K562 (cell line): ENCODE measurements at regions not wholly inside any gene's neighbourhood (a gene's known extent, or its start where the extent isn't known, plus 50 kb on each side); places are given as distances from the start of the nearest gene placed in this dataset.

Experiments used
- ATAC-seq: fragments of 200-7000 bp; cut with Tn5 transposase; 3 replicates; pipeline ENCODE4 v1.9.1; 2020; ENCODE audit warnings: moderate library complexity
- BruUV-seq: library from RNA; stranded (reverse); fragments of 400-500 nt; replicated peaks from 2 replicates; lab custom pipeline; 2021; lab: Mats Ljungman, UMichigan
- CTCF ChIA-PET: fragments of 300-600 bp; formaldehyde crosslinking; extraction: SDS; loops from one replicate; lab custom pipeline; 2021; ENCODE audit warnings: low intra/inter-chr PET ratio; lab: Yijun Ruan, JAX
- POLR2A ChIA-PET: fragments of 300-600, 350-650 bp; sonication (Branson Sonifier 250); formaldehyde crosslinking; extraction: SDS; loops from one replicate; lab custom pipeline; 2021; ENCODE audit warnings: antibody characterized with exemption, inconsistent platforms; lab: Yijun Ruan, JAX
- DNase-seq, 4 experiments: peaks; one replicate each; pipeline versions ENCODE4 v3.0.0 to v3.0.0-alpha.2; 2011 to 2018; ENCODE audit warnings: low spot score in 3 of 4, mixed read lengths in 3 of 4; ENCODE audit errors: extremely low read depth in 1 of 4
- FAIRE-seq: peaks from 2 replicates; lab custom pipeline; 2011; peaks lifted over from hg19 to GRCh38; lab: Jason Lieb, UNC
- H2AFZ ChIP-seq: 2 replicates; pipeline ENCODE4 v1.6.0; 2011; ENCODE audit warnings: low read depth, low read length, control low read depth, inconsistent platforms
- H3K27ac ChIP-seq: fragments of 200-600 bp; 3 replicates; pipeline ENCODE4 v1.8.0; 2011; ENCODE audit warnings: low read depth, mild to moderate bottlenecking, control low read depth, inconsistent platforms, low read length, moderate library complexity, mixed read lengths; ENCODE audit errors: extremely low read depth
- H3K27me3 ChIP-seq, 2 experiments: fragments of 300-600 bp in 1 of 2; 2 replicates in 1 of 2; 3 replicates in 1 of 2; pipeline versions ENCODE4 v1.6.0 to v1.8.0; 2011; ENCODE audit warnings: inconsistent platforms in 2 of 2, low read length in 2 of 2, mild to moderate bottlenecking in 1 of 2, mixed read lengths in 1 of 2, moderate library complexity in 1 of 2; ENCODE audit not compliant: control insufficient read depth in 2 of 2, insufficient read depth in 2 of 2
- H3K36me3 ChIP-seq: fragments of 300-600 bp; 3 replicates; pipeline ENCODE4 v1.8.0; 2011; ENCODE audit warnings: mild to moderate bottlenecking, low read length, inconsistent platforms; ENCODE audit not compliant: control insufficient read depth, insufficient read depth
- H3K4me1 ChIP-seq, 2 experiments: fragments of 200-600 bp in 1 of 2; replicated peaks in 1 of 2; 2 replicates in 1 of 2; 3 replicates in 1 of 2; pipeline versions ENCODE4 v1.5.1 to v1.8.0; 2011; ENCODE audit warnings: inconsistent platforms in 2 of 2, low read length in 2 of 2, mild to moderate bottlenecking in 1 of 2, mixed read lengths in 1 of 2, moderate library complexity in 1 of 2; ENCODE audit not compliant: control insufficient read depth in 2 of 2, insufficient read depth in 2 of 2
- H3K4me2 ChIP-seq: 2 replicates; pipeline ENCODE4 v1.6.1; 2011; ENCODE audit warnings: low read length, control low read depth, inconsistent platforms, mixed read lengths; ENCODE audit not compliant: insufficient read depth
- H3K4me3 ChIP-seq: fragments of 200-600 bp; sonication (generic), shearing (Covaris generic); 2 replicates; pipeline ENCODE4 v1.5.1; 2016; ENCODE audit warnings: control low read depth, inconsistent platforms
- H3K79me2 ChIP-seq: fragments of 200-600 bp; 3 replicates; pipeline ENCODE4 v1.8.0; 2011; ENCODE audit warnings: low read length, inconsistent platforms; ENCODE audit not compliant: control insufficient read depth, insufficient read depth
- H3K9ac ChIP-seq, 2 experiments: 2 replicates each; pipeline versions ENCODE4 v1.6.0 to v1.6.1; 2011; ENCODE audit warnings: low read depth in 2 of 2, low read length in 2 of 2, control low read depth in 1 of 2, inconsistent platforms in 1 of 2, mild to moderate bottlenecking in 1 of 2, mixed read lengths in 1 of 2; ENCODE audit not compliant: insufficient read depth in 1 of 2
- H3K9me1 ChIP-seq: one replicate; pipeline ENCODE4 v1.6.0; 2011; ENCODE audit warnings: inconsistent platforms, mild to moderate bottlenecking, low read length, moderate library complexity; ENCODE audit not compliant: control insufficient read depth, insufficient read depth
- H3K9me3 ChIP-seq: replicated peaks from 2 replicates; pipeline ENCODE4 v1.5.1; 2011; ENCODE audit warnings: low read depth, low read length, inconsistent platforms; ENCODE audit not compliant: control insufficient read depth, insufficient read depth
- H4K20me1 ChIP-seq: replicated peaks from 2 replicates; pipeline ENCODE4 v1.6.1; 2011; ENCODE audit warnings: low read length, inconsistent platforms, mixed read lengths; ENCODE audit not compliant: control insufficient read depth, insufficient read depth
- CXXC5 ChIP-seq: fragments of 250-450 bp; sonication (Bioruptor Pico); IDR thresholded peaks from 2 replicates; pipeline ENCODE4 v1.8.0; 2022; ENCODE audit warnings: inconsistent platforms, mild to moderate bottlenecking, moderate library complexity
- ILK ChIP-seq: fragments of 450-650 bp; IDR thresholded peaks from 2 replicates; pipeline ENCODE4 v1.6.1; 2016; ENCODE audit warnings: missing genetic modification characterization, low read depth, mild to moderate bottlenecking, missing compliant biosample characterization, moderate library complexity, borderline replicate concordance
- LARP7 ChIP-seq: fragments of 450-650 bp; IDR thresholded peaks from 2 replicates; pipeline ENCODE4 v1.6.1; 2016
- RHOXF2B ChIP-seq: fragments of 250-450 bp; sonication (Bioruptor Pico); conservative IDR thresholded peaks from 2 replicates; pipeline ENCODE4 v1.5.1; 2021
- WGBS: fragments of 100-300 bp; shearing (Covaris generic); methylation state at CpG from one replicate; pipeline ENCODE4 v1.1.6; 2016; ENCODE audit warnings: low coverage, mixed read lengths; ENCODE audit not compliant: insufficient coverage; ENCODE audit errors: missing lambda C conversion rate; 5-methylcytosine and 5-hydroxymethylcytosine counted together
- in situ Hi-C: fragments of 300-500 bp; cut with MboI; formaldehyde crosslinking; loops from 4 replicates; pipeline ENCODE4 v1.15.0; 2018; ENCODE audit warnings: inconsistent platforms, mixed read lengths
- intact Hi-C: fragments of 100-400 bp; cut with micrococcal nuclease; formaldehyde crosslinking; loops from 2 replicates; pipeline ENCODE4 v1.14.2; 2022
- TF ChIP-seq, protein P1 (sequence below): fragments of 450-650 bp; IDR thresholded peaks from 2 replicates; pipeline ENCODE4 v1.6.1; 2016; ENCODE audit warnings: low read depth

DNA sequence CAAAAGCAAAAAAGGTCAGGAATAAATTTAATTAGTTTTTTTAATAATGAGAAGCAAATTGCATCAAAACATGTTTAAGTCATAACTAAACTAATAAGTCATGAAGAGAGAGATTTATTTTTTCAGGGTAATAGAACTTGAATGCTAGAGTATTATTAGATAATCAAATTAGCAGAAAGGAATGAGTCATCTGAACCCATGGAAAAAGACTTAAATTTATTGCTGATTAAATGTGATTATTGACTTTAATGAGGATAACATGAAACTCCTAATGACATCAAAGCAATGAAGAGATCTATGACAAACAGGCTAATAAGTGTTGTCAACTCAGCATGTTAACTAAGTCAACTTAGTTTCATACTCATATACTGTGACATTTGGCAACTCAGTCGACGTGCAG is 264.2 kb downstream of the USP25 start:
- H3K9ac ChIP-seq = no peak overlapping the region
- no peak overlapping the region for H3K27ac ChIP-seq
- no peaks in the 10 kb centered on the region for H3K27me3 ChIP-seq
- WGBS = 0% methylated on average over 2 of the region's 2 CpGs
- no peak for ATAC-seq
- H2AFZ ChIP-seq = no peak overlapping the region
- no peaks in the 10 kb centered on the region for H3K79me2 ChIP-seq
- H3K4me3 ChIP-seq = no peak overlapping the region
- H3K36me3 ChIP-seq = no peaks in the 10 kb centered on the region
- no peaks in the 10 kb centered on the region for H4K20me1 ChIP-seq
- in situ Hi-C loops = no loop called here
- TF ChIP-seq RHOXF2B (CRISPR knock-in tag) (no peak), LARP7 (no peak), ILK (no peak), CXXC5 (no peak)
- TF ChIP-seq, protein P1, sequence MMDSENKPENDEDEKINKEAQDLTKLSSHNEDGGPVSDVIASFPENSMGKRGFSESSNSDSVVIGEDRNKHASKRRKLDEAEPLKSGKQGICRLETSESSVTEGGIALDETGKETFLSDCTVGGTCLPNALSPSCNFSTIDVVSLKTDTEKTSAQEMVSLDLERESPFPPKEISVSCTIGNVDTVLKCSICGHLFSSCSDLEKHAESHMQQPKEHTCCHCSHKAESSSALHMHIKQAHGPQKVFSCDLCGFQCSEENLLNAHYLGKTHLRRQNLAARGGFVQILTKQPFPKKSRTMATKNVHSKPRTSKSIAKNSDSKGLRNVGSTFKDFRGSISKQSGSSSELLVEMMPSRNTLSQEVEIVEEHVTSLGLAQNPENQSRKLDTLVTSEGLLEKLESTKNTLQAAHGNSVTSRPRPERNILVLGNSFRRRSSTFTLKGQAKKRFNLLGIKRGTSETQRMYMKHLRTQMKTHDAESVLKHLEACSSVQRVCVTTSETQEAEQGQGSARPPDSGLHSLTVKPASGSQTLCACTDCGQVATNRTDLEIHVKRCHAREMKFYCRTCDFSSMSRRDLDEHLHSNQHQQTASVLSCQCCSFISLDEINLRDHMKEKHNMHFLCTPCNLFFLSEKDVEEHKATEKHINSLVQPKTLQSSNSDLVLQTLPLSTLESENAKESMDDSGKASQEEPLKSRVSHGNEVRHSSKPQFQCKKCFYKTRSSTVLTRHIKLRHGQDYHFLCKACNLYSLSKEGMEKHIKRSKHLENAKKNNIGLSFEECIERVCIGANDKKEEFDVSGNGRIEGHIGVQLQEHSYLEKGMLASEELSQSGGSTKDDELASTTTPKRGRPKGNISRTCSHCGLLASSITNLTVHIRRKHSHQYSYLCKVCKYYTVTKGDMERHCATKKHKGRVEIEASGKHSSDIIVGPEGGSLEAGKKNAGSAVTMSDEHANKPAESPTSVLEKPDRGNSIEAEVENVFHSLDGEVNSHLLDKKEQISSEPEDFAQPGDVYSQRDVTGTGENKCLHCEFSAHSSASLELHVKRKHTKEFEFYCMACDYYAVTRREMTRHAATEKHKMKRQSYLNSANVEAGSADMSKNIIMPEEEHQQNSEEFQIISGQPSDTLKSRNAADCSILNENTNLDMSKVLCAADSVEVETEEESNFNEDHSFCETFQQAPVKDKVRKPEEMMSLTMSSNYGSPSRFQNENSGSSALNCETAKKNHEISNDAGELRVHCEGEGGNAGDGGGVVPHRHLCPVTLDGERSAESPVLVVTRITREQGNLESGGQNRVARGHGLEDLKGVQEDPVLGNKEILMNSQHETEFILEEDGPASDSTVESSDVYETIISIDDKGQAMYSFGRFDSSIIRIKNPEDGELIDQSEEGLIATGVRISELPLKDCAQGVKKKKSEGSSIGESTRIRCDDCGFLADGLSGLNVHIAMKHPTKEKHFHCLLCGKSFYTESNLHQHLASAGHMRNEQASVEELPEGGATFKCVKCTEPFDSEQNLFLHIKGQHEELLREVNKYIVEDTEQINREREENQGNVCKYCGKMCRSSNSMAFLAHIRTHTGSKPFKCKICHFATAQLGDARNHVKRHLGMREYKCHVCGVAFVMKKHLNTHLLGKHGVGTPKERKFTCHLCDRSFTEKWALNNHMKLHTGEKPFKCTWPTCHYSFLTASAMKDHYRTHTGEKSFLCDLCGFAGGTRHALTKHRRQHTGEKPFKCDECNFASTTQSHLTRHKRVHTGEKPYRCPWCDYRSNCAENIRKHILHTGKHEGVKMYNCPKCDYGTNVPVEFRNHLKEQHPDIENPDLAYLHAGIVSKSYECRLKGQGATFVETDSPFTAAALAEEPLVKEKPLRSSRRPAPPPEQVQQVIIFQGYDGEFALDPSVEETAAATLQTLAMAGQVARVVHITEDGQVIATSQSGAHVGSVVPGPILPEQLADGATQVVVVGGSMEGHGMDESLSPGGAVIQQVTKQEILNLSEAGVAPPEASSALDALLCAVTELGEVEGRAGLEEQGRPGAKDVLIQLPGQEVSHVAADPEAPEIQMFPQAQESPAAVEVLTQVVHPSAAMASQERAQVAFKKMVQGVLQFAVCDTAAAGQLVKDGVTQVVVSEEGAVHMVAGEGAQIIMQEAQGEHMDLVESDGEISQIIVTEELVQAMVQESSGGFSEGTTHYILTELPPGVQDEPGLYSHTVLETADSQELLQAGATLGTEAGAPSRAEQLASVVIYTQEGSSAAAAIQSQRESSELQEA = no peak
- TF ChIP-seq, all 486 proteins: peak for 0
- Histone ChIP-seq H3K9me3 (no peaks in the 10 kb centered on the region), H3K4me2 (no peak overlapping the region), H3K4me1 (no peaks in the 10 kb centered on the region), H3K9me1 (no peaks in the 10 kb centered on the region)
- CTCF ChIA-PET = no interaction called here
- POLR2A ChIA-PET = no interaction called here
- intact Hi-C loops = no loop called here
- no peak for FAIRE-seq
- no peak for DNase-seq
- BruUV-seq = no TSS peak
